ENCODE measurements at regions not wholly inside any gene's neighbourhood (a gene's known extent, or its start where the extent isn't known, plus 50 kb on each side); places are given as distances from the start of the nearest gene placed in this dataset.

DNA sequence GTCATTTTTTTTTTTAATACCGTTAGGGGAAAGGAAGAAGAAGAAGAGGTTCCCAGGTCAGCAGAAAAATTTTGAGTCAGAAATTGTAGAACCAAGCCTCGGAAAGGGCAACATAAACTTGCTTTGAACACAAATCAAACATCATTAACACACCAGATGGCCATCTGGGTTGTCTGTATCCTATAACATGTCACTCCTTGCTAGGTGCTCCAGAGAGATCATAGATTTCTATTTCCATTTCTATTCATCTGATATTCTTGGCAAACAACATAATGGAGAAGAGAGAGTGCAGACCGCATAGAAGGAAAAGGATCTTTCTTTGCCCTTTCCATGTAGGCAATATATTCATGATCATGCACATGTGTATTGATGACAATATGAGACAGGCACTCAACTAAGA lies 129.5 kb upstream of the STT3B start:
- intact Hi-C loops (cut with micrococcal nuclease) = no loop called here
- H3K18ac ChIP-seq (ENCODE audit: low read depth, low read length) = no peak overlapping the region
- no peaks in the 10 kb centered on the region for H3K79me1 ChIP-seq (ENCODE audit: low read depth in 1 of 2, low read length in 2 of 2)
- H3K27me3 ChIP-seq (ENCODE audit: control insufficient read depth, insufficient read depth, low read length) = no peaks in the 10 kb centered on the region
- no peak overlapping the region for H2AK5ac ChIP-seq (ENCODE audit: low read depth, low read length)
- no peak overlapping the region for H3K4me2 ChIP-seq (ENCODE audit: low read depth, low read length)
- no peak overlapping the region for H2AFZ ChIP-seq (replicated peaks; ENCODE audit: low read length, poor library complexity)
- no CpG with 5 or more reads among the region's 3 CpGs for WGBS, 2 experiments (ENCODE audit: extremely low coverage in 2 of 2, insufficient read length in 1 of 2)
- no peak overlapping the region for H3K4me3 ChIP-seq (ENCODE audit: insufficient read depth, low read depth, low read length)
- H3K56ac ChIP-seq (ENCODE audit: extremely low read depth, insufficient read depth, low read length) = no peak overlapping the region
- no peak overlapping the region for H4K8ac ChIP-seq (ENCODE audit: low read depth in 2 of 2, low read length in 2 of 2)
- CTCF ChIA-PET = no interaction called here
- POLR2A ChIA-PET (ENCODE audit: unreplicated experiment) = no interaction called here
- ATAC-seq (ENCODE audit: low read depth) (no peak), DNase-seq (no peak)
- TF ChIP-seq FOS (IDR thresholded peaks at IDR 0.05; ENCODE audit: low read depth, low read length) = no peak
- TF ChIP-seq SMC3 (IDR thresholded peaks at IDR 0.05; ENCODE audit: low read depth, low read length) = no peak
- TF ChIP-seq, protein P1, sequence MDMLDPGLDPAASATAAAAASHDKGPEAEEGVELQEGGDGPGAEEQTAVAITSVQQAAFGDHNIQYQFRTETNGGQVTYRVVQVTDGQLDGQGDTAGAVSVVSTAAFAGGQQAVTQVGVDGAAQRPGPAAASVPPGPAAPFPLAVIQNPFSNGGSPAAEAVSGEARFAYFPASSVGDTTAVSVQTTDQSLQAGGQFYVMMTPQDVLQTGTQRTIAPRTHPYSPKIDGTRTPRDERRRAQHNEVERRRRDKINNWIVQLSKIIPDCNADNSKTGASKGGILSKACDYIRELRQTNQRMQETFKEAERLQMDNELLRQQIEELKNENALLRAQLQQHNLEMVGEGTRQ (IDR thresholded peaks at IDR 0.05; ENCODE audit: low read depth, low read length) = no peak
- TF ChIP-seq RFX5 (IDR thresholded peaks at IDR 0.05; ENCODE audit: low read depth, low read length) = no peak
- TF ChIP-seq RAD21 (IDR thresholded peaks at IDR 0.05; ENCODE audit: low read length) = no peak
- TF ChIP-seq, protein P2, sequence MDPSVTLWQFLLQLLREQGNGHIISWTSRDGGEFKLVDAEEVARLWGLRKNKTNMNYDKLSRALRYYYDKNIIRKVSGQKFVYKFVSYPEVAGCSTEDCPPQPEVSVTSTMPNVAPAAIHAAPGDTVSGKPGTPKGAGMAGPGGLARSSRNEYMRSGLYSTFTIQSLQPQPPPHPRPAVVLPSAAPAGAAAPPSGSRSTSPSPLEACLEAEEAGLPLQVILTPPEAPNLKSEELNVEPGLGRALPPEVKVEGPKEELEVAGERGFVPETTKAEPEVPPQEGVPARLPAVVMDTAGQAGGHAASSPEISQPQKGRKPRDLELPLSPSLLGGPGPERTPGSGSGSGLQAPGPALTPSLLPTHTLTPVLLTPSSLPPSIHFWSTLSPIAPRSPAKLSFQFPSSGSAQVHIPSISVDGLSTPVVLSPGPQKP (IDR thresholded peaks at IDR 0.05; ENCODE audit: borderline replicate concordance, low read depth, low read length) = no peak
- no peak for TF ChIP-seq BHLHE40 (IDR thresholded peaks at IDR 0.05; ENCODE audit: low read depth, low read length)
- TF ChIP-seq RCOR1 (IDR thresholded peaks at IDR 0.05; ENCODE audit: insufficient replicate concordance, low read length) = no peak
- TF ChIP-seq MAZ (IDR thresholded peaks at IDR 0.05; ENCODE audit: borderline replicate concordance, low read depth, low read length) = no peak
- no peak for TF ChIP-seq CEBPB (IDR thresholded peaks at IDR 0.05; ENCODE audit: low read depth, low read length)
- no peak for TF ChIP-seq MXI1 (IDR thresholded peaks at IDR 0.05; ENCODE audit: borderline replicate concordance, low read depth, low read length)
- TF ChIP-seq MAFK (IDR thresholded peaks at IDR 0.05; ENCODE audit: low read depth, low read length) = no peak
- TF ChIP-seq NFE2L2 (IDR thresholded peaks at IDR 0.05; ENCODE audit: low read depth, low read length) = no peak
- no peak for TF ChIP-seq POLR2A (IDR thresholded peaks at IDR 0.05; ENCODE audit: low read depth, low read length)
- TF ChIP-seq, protein P3, sequence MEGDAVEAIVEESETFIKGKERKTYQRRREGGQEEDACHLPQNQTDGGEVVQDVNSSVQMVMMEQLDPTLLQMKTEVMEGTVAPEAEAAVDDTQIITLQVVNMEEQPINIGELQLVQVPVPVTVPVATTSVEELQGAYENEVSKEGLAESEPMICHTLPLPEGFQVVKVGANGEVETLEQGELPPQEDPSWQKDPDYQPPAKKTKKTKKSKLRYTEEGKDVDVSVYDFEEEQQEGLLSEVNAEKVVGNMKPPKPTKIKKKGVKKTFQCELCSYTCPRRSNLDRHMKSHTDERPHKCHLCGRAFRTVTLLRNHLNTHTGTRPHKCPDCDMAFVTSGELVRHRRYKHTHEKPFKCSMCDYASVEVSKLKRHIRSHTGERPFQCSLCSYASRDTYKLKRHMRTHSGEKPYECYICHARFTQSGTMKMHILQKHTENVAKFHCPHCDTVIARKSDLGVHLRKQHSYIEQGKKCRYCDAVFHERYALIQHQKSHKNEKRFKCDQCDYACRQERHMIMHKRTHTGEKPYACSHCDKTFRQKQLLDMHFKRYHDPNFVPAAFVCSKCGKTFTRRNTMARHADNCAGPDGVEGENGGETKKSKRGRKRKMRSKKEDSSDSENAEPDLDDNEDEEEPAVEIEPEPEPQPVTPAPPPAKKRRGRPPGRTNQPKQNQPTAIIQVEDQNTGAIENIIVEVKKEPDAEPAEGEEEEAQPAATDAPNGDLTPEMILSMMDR (conservative IDR thresholded peaks at IDR 0.05; ENCODE audit: low read depth, low read length) = no peak
- no peak for TF ChIP-seq CHD1 (IDR thresholded peaks at IDR 0.05; ENCODE audit: low read depth, low read length)
- no peak overlapping the region for H3K4ac ChIP-seq (ENCODE audit: low read depth, low read length)
- H3K36me3 ChIP-seq (ENCODE audit: control insufficient read depth, insufficient read depth, low read length) = no peaks in the 10 kb centered on the region
- BruUV-seq (replicated peaks) = no TSS peak
- H3K9ac ChIP-seq (ENCODE audit: low read depth, low read length) = no peak overlapping the region
- no peaks in the 10 kb centered on the region for H3K4me1 ChIP-seq (ENCODE audit: control insufficient read depth, insufficient read depth, low read length)
- H4K5ac ChIP-seq (ENCODE audit: low read depth, low read length) = no peak overlapping the region
- H4K20me1 ChIP-seq (ENCODE audit: insufficient read depth, low read length) = no peaks in the 10 kb centered on the region
- no peak overlapping the region for H2AK9ac ChIP-seq (replicated peaks; ENCODE audit: low read depth, low read length, poor library complexity)
- H2BK120ac ChIP-seq (ENCODE audit: low read depth, low read length) = no peak overlapping the region
- H2BK5ac ChIP-seq (ENCODE audit: low read depth, low read length, poor library complexity, severe bottlenecking) = no peak overlapping the region
- no peak overlapping the region for H2BK20ac ChIP-seq (ENCODE audit: low read depth, low read length)
- H3K23ac ChIP-seq (ENCODE audit: low read depth, low read length) = no peak overlapping the region
- no peak overlapping the region for H3K27ac ChIP-seq (ENCODE audit: insufficient read depth, low read length)
- no peaks in the 10 kb centered on the region for H3K9me1 ChIP-seq (ENCODE audit: insufficient read depth, low read length)
- H2BK15ac ChIP-seq (ENCODE audit: low read depth, low read length) = no peak overlapping the region
- no peak overlapping the region for H4K91ac ChIP-seq (ENCODE audit: insufficient read depth, low read depth, low read length)
- dilution Hi-C loops (cut with HindIII; ENCODE audit: low sequenced_read_pairs, unreplicated experiment) = no loop called here
- no peak overlapping the region for H3K14ac ChIP-seq (replicated peaks; ENCODE audit: low read depth, low read length)
- no peaks in the 10 kb centered on the region for H3K9me3 ChIP-seq (ENCODE audit: control insufficient read depth, insufficient read depth, low read length)
- in situ Hi-C loops (cut with MboI; ENCODE audit: low sequenced_read_pairs) = no loop called here

Data from IMR-90 (cell line).